ENCODE measurements at regions not wholly inside any gene's neighbourhood (a gene's known extent, or its start where the extent isn't known, plus 50 kb on each side); places are given as distances from the start of the nearest gene placed in this dataset.

DNA sequence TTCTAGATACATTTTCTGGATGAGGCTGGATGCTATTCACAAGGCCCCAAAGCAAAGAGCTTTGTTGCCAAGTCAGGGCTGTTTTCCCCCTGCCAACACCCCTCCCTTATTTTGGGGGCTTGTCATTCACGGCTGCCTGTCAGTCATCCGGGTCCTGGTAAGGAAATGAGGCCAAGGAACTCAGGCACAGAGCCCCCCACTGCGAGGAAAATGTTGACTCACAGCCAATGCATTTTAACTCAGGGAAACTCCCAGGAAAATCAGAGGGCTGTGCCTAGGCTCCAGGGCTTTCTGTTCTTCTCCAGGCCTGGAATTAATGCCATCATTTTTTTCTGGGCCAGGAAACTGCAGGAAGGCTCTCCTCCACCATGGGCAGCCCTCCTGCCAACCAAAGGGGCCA is 241.1 kb downstream of the SMAD2 start:
- TF ChIP-seq EZH2 (IDR thresholded peaks at IDR 0.05) (no peak), POLR2AphosphoS5 (IDR thresholded peaks at IDR 0.05; ENCODE audit: borderline replicate concordance, low read depth, low read length) (no peak)
